ENCODE measurements at regions not wholly inside any gene's neighbourhood (a gene's known extent, or its start where the extent isn't known, plus 50 kb on each side); places are given as distances from the start of the nearest gene placed in this dataset.

- TF ChIP-seq SPEN (CRISPR knock-in tag; IDR thresholded peaks at IDR 0.05; ENCODE audit: low read depth) = no peak
Measured at GRCh38 chr16:73289232-73289631, 241.3 kb upstream of the ZFHX3 start (continued).

GRCh38 chr16:73288520-73288919 is 240.6 kb upstream of the ZFHX3 start:
- TF ChIP-seq KLF16 (CRISPR knock-in tag; IDR thresholded peaks at IDR 0.05) (no peak), EZH2 (conservative IDR thresholded peaks at IDR 0.05; ENCODE audit: low read depth, low read length) (peak; percentile 76; the same call in 1 of the 2 replicates)
- ChIA-PET CTCF (ENCODE audit: low intra/inter-chr PET ratio, low total read pairs) (no interaction called here), POLR2A (no interaction called here)
- in situ Hi-C loops (cut with HindIII; ENCODE audit: extremely low pct_ligation_motif_present, low pct_unique_long_range_greater_than_20kb) (no loop called here), intact Hi-C loops (cut with micrococcal nuclease; ENCODE audit: unreplicated experiment) (no loop called here)
- H3K9ac ChIP-seq (ENCODE audit: insufficient read depth, low read depth, low read length) = no peak overlapping the region
- no peak overlapping the region for H2AFZ ChIP-seq (ENCODE audit: low read length)
- no peaks in the 10 kb centered on the region for H3K79me2 ChIP-seq (ENCODE audit: insufficient read depth, low read length)
- H3K27me3 ChIP-seq (ENCODE audit: control insufficient read depth in 1 of 2, insufficient read depth in 2 of 2, low read length in 2 of 2) = peaks cover 8 to 36% of the 10 kb centered on the region in 2 experiments
- H3K4me1 ChIP-seq (ENCODE audit: insufficient read depth, low read length) = no peaks in the 10 kb centered on the region
- WGBS (ENCODE audit: low lambda C conversion rate) = 62% methylated on average over 21 of the region's 21 CpGs
- BruUV-seq (replicated peaks) = no TSS peak
- no peak for FAIRE-seq
- ATAC-seq = no peak
- H3K4me3 ChIP-seq (replicated peaks in 1 of 3; ENCODE audit: insufficient read depth in 1 of 3, low read depth in 2 of 3, low read length in 3 of 3) = no peak overlapping the region
- H3K4me2 ChIP-seq (ENCODE audit: low read depth, low read length) = no peak overlapping the region
- H3K36me3 ChIP-seq (replicated peaks in 1 of 2; ENCODE audit: control insufficient read depth in 1 of 2, insufficient read depth in 2 of 2, low read length in 2 of 2) = no peaks in the 10 kb centered on the region
- H3K27ac ChIP-seq (ENCODE audit: extremely low read length, insufficient read depth, low read length) = no peak overlapping the region
- H4K20me1 ChIP-seq (ENCODE audit: insufficient read depth, low read length) = no peaks in the 10 kb centered on the region
- no peak for DNase-seq (ENCODE audit: low spot score)
- H3K9me3 ChIP-seq (ENCODE audit: low read length) = no peaks in the 10 kb centered on the region

- no peak overlapping the region for H3K4me2 ChIP-seq (ENCODE audit: low read depth, low read length)
- TF ChIP-seq SMYD3 (CRISPR knock-in tag; IDR thresholded peaks at IDR 0.05) (no peak), ZNF468 (CRISPR knock-in tag; IDR thresholded peaks at IDR 0.05) (no peak), ZIK1 (CRISPR knock-in tag; IDR thresholded peaks at IDR 0.05; ENCODE audit: borderline replicate concordance, low read depth) (no peak), ZSCAN30 (CRISPR knock-in tag; IDR thresholded peaks at IDR 0.05) (no peak), ZNF446 (CRISPR knock-in tag; IDR thresholded peaks at IDR 0.05) (no peak), RARG (CRISPR knock-in tag; IDR thresholded peaks at IDR 0.05; ENCODE audit: low read depth) (no peak), SP140L (CRISPR knock-in tag; IDR thresholded peaks at IDR 0.05; ENCODE audit: borderline replicate concordance) (no peak), ESRRA (CRISPR knock-in tag; IDR thresholded peaks at IDR 0.05; ENCODE audit: low read depth) (no peak), RAD51 (IDR thresholded peaks at IDR 0.05; ENCODE audit: borderline replicate concordance) (no peak), ZNF432 (CRISPR knock-in tag; IDR thresholded peaks at IDR 0.05; ENCODE audit: borderline replicate concordance) (no peak), ZBTB46 (CRISPR knock-in tag; IDR thresholded peaks at IDR 0.05; ENCODE audit: borderline replicate concordance) (no peak), PCBP1 (IDR thresholded peaks at IDR 0.05; ENCODE audit: borderline replicate concordance, low read depth, low read length) (no peak), KDM1A (CRISPR knock-in tag; IDR thresholded peaks at IDR 0.05) (no peak), BATF2 (CRISPR knock-in tag; IDR thresholded peaks at IDR 0.05) (no peak)
Measured at GRCh38 chr16:73287859-73288405, 240.0 kb upstream of the ZFHX3 start.

More at GRCh38 chr16:73287859-73288405, 240.0 kb upstream of the ZFHX3 start:
- in situ Hi-C loops (cut with HindIII; ENCODE audit: extremely low pct_ligation_motif_present, low pct_unique_long_range_greater_than_20kb) (no loop called here), intact Hi-C loops (cut with micrococcal nuclease; ENCODE audit: unreplicated experiment) (no loop called here)
- Histone ChIP-seq H3K27ac (ENCODE audit: extremely low read length, insufficient read depth, low read length) (no peak overlapping the region), H3K9me3 (ENCODE audit: low read length) (no peaks in the 10 kb centered on the region), H3K79me2 (ENCODE audit: insufficient read depth, low read length) (no peaks in the 10 kb centered on the region), H4K20me1 (ENCODE audit: insufficient read depth, low read length) (no peaks in the 10 kb centered on the region), H3K4me1 (ENCODE audit: insufficient read depth, low read length) (no peaks in the 10 kb centered on the region), H3K27me3 (ENCODE audit: control insufficient read depth in 1 of 2, insufficient read depth in 2 of 2, low read length in 2 of 2) (peaks cover 7 to 32% of the 10 kb centered on the region in 2 experiments), H3K4me3 (replicated peaks in 1 of 3; ENCODE audit: insufficient read depth in 1 of 3, low read depth in 2 of 3, low read length in 3 of 3) (no peak overlapping the region), H3K9ac (ENCODE audit: insufficient read depth, low read depth, low read length) (no peak overlapping the region), H3K36me3 (replicated peaks in 1 of 2; ENCODE audit: control insufficient read depth in 1 of 2, insufficient read depth in 2 of 2, low read length in 2 of 2) (no peaks in the 10 kb centered on the region), H2AFZ (ENCODE audit: low read length) (no peak overlapping the region)
- WGBS (ENCODE audit: low lambda C conversion rate) = 21% methylated on average over 10 of the region's 10 CpGs
- BruUV-seq (replicated peaks) = no TSS peak
- FAIRE-seq (no peak), ATAC-seq (no peak), DNase-seq (ENCODE audit: low spot score) (no peak)
- POLR2A ChIA-PET = no interaction called here
- CTCF ChIA-PET (ENCODE audit: low intra/inter-chr PET ratio, low total read pairs) = no interaction called here

Data from HepG2 (cell line).